H1 (cell line): ENCODE measurements at regions not wholly inside any gene's neighbourhood (a gene's known extent, or its start where the extent isn't known, plus 50 kb on each side); places are given as distances from the start of the nearest gene placed in this dataset.

Experiments
- CTCF ChIA-PET: fragments of 300-600 bp; sonication (Branson Sonifier 250); formaldehyde crosslinking; loops from one replicate; lab custom pipeline; 2021; ENCODE audit not compliant: partially characterized antibody; lab: Charles Lee
- POLR2A ChIA-PET: fragments of 300-600 bp; sonication (Branson Sonifier 250); formaldehyde crosslinking; loops from one replicate; lab custom pipeline; 2021; ENCODE audit warnings: inconsistent platforms; ENCODE audit not compliant: partially characterized antibody; lab: Charles Lee
- DNase-seq, 2 experiments: peaks; one replicate each; pipeline versions ENCODE4 v3.0.0 to v3.0.0-alpha.2; 2010 to 2022; ENCODE audit warnings: low spot score in 2 of 2, low read depth in 1 of 2, mixed read lengths in 1 of 2
- FAIRE-seq: peaks from 2 replicates; lab custom pipeline; 2011; peaks lifted over from hg19 to GRCh38; lab: Jason Lieb, UNC
- H2AFZ ChIP-seq: 2 replicates; pipeline ENCODE4 v1.8.1; 2012; ENCODE audit warnings: low read length, inconsistent platforms
- H2AK5ac ChIP-seq: 2 replicates; pipeline ENCODE4 v1.6.1; 2013; ENCODE audit warnings: low read depth, low read length
- H2BK120ac ChIP-seq: replicated peaks from 2 replicates; pipeline ENCODE3; 2013; ENCODE audit warnings: low read depth, low read length, inconsistent platforms
- H2BK12ac ChIP-seq: 2 replicates; pipeline ENCODE4 v1.6.1; 2013; ENCODE audit warnings: low read depth, low read length
- H2BK15ac ChIP-seq: 2 replicates; pipeline ENCODE4 v1.6.1; 2013; ENCODE audit warnings: low read length
- H2BK20ac ChIP-seq: 2 replicates; pipeline ENCODE4 v1.6.1; 2013; ENCODE audit warnings: low read length
- H2BK5ac ChIP-seq: 2 replicates; pipeline ENCODE4 v1.6.1; 2013; ENCODE audit warnings: low read depth, low read length
- H3K14ac ChIP-seq: 2 replicates; pipeline ENCODE4 v1.6.1; 2013; ENCODE audit warnings: inconsistent platforms; ENCODE audit not compliant: insufficient read length
- H3K18ac ChIP-seq: 2 replicates; pipeline ENCODE4 v1.6.1; 2013; ENCODE audit warnings: low read length; ENCODE audit errors: extremely low read depth
- H3K23ac ChIP-seq: 2 replicates; pipeline ENCODE4 v1.6.1; 2013; ENCODE audit warnings: inconsistent platforms; ENCODE audit not compliant: insufficient read length
- H3K23me2 ChIP-seq: 2 replicates; pipeline ENCODE4 v1.6.1; 2013; ENCODE audit warnings: low read depth, low read length
- H3K27ac ChIP-seq: 2 replicates; pipeline ENCODE4 v1.6.1; 2011; ENCODE audit warnings: low read depth, low read length, inconsistent platforms
- H3K27me3 ChIP-seq, 4 experiments: replicated peaks in 1 of 4; 1 replicate in 1 of 4; 2 replicates in 3 of 4; pipeline versions ENCODE4 v1.6.1 to v1.8.1; 2011 to 2013; ENCODE audit warnings: low read length in 3 of 4, mild to moderate bottlenecking in 3 of 4, inconsistent platforms in 2 of 4, mixed read lengths in 2 of 4, moderate library complexity in 1 of 4; ENCODE audit not compliant: control insufficient read depth in 3 of 4, insufficient read depth in 3 of 4; ENCODE audit errors: extremely low read depth in 1 of 4
- H3K36me3 ChIP-seq, 4 experiments: 2 replicates each; pipeline versions ENCODE4 v1.6.1 to v1.8.1; 2011 to 2013; ENCODE audit warnings: mild to moderate bottlenecking in 4 of 4, low read length in 3 of 4, moderate library complexity in 2 of 4, control low read depth in 1 of 4, inconsistent platforms in 1 of 4; ENCODE audit not compliant: insufficient read depth in 4 of 4, control insufficient read depth in 2 of 4
- H3K4ac ChIP-seq: replicated peaks from 2 replicates; pipeline ENCODE3; 2013; ENCODE audit warnings: low read length, low read depth, mixed read lengths, inconsistent platforms; ENCODE audit not compliant: insufficient read length
- H3K4me1 ChIP-seq, 4 experiments: replicated peaks in 1 of 4; 1 replicate in 1 of 4; 2 replicates in 3 of 4; pipeline versions ENCODE4 v1.6.1 to v1.8.1; 2011 to 2013; ENCODE audit warnings: low read length in 3 of 4, inconsistent platforms in 2 of 4, mixed read lengths in 1 of 4; ENCODE audit not compliant: insufficient read depth in 4 of 4, control insufficient read depth in 3 of 4
- H3K4me2 ChIP-seq, 2 experiments: 2 replicates each; pipeline versions ENCODE4 v1.6.1 to v1.8.1; 2011 to 2013; ENCODE audit warnings: low read depth in 2 of 2, low read length in 2 of 2, control low read depth in 1 of 2, inconsistent platforms in 1 of 2, mild to moderate bottlenecking in 1 of 2; ENCODE audit not compliant: insufficient read depth in 1 of 2
- H3K4me3 ChIP-seq, 4 experiments: fragments of 200-600, 300-600 bp in 1 of 4; sonication (generic), shearing (Covaris generic), sonication (Bioruptor Twin) in 1 of 4; 2 replicates each; pipeline versions ENCODE4 v1.5.1 to v1.8.1; 2011 to 2016; ENCODE audit warnings: low read length in 4 of 4, low read depth in 3 of 4, control low read depth in 2 of 4, inconsistent platforms in 2 of 4, mild to moderate bottlenecking in 2 of 4, mixed read lengths in 1 of 4, moderate library complexity in 1 of 4; ENCODE audit not compliant: insufficient read depth in 2 of 4; ENCODE audit errors: extremely low read depth in 1 of 4
- H3K56ac ChIP-seq: replicated peaks from 2 replicates; pipeline ENCODE3; 2013; ENCODE audit warnings: low read depth, mild to moderate bottlenecking, mixed read lengths, low read length, inconsistent platforms; ENCODE audit not compliant: insufficient read length
- H3K79me1 ChIP-seq: 2 replicates; pipeline ENCODE4 v1.6.1; 2013; ENCODE audit warnings: low read depth, low read length, control low read depth
- H3K79me2 ChIP-seq, 2 experiments: 2 replicates each; pipeline versions ENCODE4 v1.6.1 to v1.8.1; 2012 to 2013; ENCODE audit warnings: low read length in 2 of 2, mild to moderate bottlenecking in 2 of 2, inconsistent platforms in 1 of 2; ENCODE audit not compliant: insufficient read depth in 2 of 2, control insufficient read depth in 1 of 2
- H3K9ac ChIP-seq, 4 experiments: replicated peaks in 1 of 4; 1 replicate in 1 of 4; 2 replicates in 3 of 4; pipeline versions ENCODE4 v1.6.1 to v1.8.1; 2011 to 2013; ENCODE audit warnings: low read depth in 3 of 4, low read length in 3 of 4, control low read depth in 2 of 4, mild to moderate bottlenecking in 2 of 4, moderate library complexity in 2 of 4, inconsistent platforms in 1 of 4; ENCODE audit errors: extremely low read depth in 1 of 4
- H3K9me3 ChIP-seq, 2 experiments: 2 replicates each; pipeline versions ENCODE4 v1.6.1 to v1.8.1; 2012 to 2013; ENCODE audit warnings: mild to moderate bottlenecking in 2 of 2, moderate library complexity in 2 of 2, control low read depth in 1 of 2, inconsistent platforms in 1 of 2, low read depth in 1 of 2, low read length in 1 of 2, mixed read lengths in 1 of 2; ENCODE audit not compliant: insufficient read depth in 2 of 2
- H4K20me1 ChIP-seq, 2 experiments: replicated peaks in 1 of 2; 2 replicates each; pipeline versions ENCODE3 to v1.8.1; 2011 to 2013; ENCODE audit warnings: inconsistent platforms in 2 of 2, low read length in 2 of 2, mild to moderate bottlenecking in 1 of 2; ENCODE audit not compliant: insufficient read depth in 2 of 2, control insufficient read depth in 1 of 2
- H4K5ac ChIP-seq: 2 replicates; pipeline ENCODE4 v1.6.1; 2013; ENCODE audit warnings: low read length, low read depth, mixed read lengths, inconsistent platforms; ENCODE audit not compliant: insufficient read length
- H4K8ac ChIP-seq: 2 replicates; pipeline ENCODE4 v1.8.0; 2013; ENCODE audit warnings: mild to moderate bottlenecking, moderate library complexity, low read length, inconsistent platforms; ENCODE audit not compliant: insufficient read depth; ENCODE audit errors: extremely low read depth
- H4K91ac ChIP-seq: replicated peaks from 2 replicates; pipeline ENCODE3; 2013; ENCODE audit warnings: low read length, mixed read lengths, inconsistent platforms; ENCODE audit not compliant: insufficient read length
- NANOG ChIP-seq: IDR thresholded peaks from 2 replicates; pipeline ENCODE4 v1.6.1; 2011; ENCODE audit warnings: low read length, low read depth, mild to moderate bottlenecking, inconsistent platforms; ENCODE audit not compliant: insufficient read depth, poor library complexity, severe bottlenecking
- NRF1 ChIP-seq: IDR thresholded peaks from 2 replicates; pipeline ENCODE4 v1.6.1; 2011; ENCODE audit warnings: mild to moderate bottlenecking, low read depth, low read length, improper control_type of control experiment
- SIX5 ChIP-seq: IDR thresholded peaks from 2 replicates; pipeline ENCODE4 v1.6.1; 2011; ENCODE audit warnings: mild to moderate bottlenecking, low read depth, low read length
- TAF7 ChIP-seq: optimal IDR thresholded peaks from 2 replicates; pipeline ENCODE3; 2011; ENCODE audit warnings: low read depth, mild to moderate bottlenecking, inconsistent platforms, low read length, moderate library complexity, borderline replicate concordance
- WGBS, 2 experiments: shearing (Covaris generic) in 1 of 2; methylation state at CpG; one replicate each; pipeline versions ENCODE4 v1.1.6 to v1.1.7; 2013 to 2015; ENCODE audit warnings: low lambda C conversion rate in 2 of 2, mixed read lengths in 2 of 2, inconsistent platforms in 1 of 2, low coverage in 1 of 2, missing lambda C conversion rate in 1 of 2; ENCODE audit not compliant: insufficient replicate concordance in 2 of 2, insufficient coverage in 1 of 2, insufficient read length in 1 of 2; ENCODE audit errors: extremely low coverage in 1 of 2, missing lambda C conversion rate in 1 of 2; 5-methylcytosine and 5-hydroxymethylcytosine counted together

DNA sequence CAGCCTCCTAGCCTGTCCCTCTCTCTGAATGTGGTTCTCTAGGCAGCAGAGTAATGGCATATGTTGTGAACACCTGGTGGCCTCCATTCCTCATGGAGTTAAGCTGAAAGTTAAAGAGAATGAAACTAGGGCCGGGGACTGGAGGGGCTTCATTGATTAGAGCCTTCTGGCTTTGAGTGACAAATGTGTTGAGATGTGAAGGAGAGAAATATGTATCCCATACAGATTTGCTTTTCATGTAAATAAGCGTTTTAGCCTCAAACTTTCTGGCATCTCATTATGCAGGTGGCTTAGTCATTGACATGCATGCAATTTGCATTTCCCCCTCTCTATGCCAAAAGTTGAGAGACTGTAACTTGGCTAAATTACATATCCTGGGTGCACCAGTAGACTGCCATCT, 537.7 kb upstream of the EEF2KMT start:
- CTCF ChIA-PET = interaction anchor here (1.4 to 5.2 kb wide), 8 partner anchors 8 to 134 kb away, joined by 4 to 78 read pairs (median 7); no protein-coding TSS in a partner anchor
- Histone ChIP-seq H2BK5ac (no peak overlapping the region), H3K23ac (no peak overlapping the region), H2BK120ac (no peak overlapping the region), H3K36me3 (no peaks in the 10 kb centered on the region), H4K5ac (no peak overlapping the region), H3K14ac (no peak overlapping the region), H3K9me3 (no peaks in the 10 kb centered on the region), H2BK12ac (no peak overlapping the region), H4K91ac (no peak overlapping the region), H4K8ac (no peak overlapping the region), H3K27ac (no peak overlapping the region), H2BK15ac (no peak overlapping the region), H2AK5ac (no peak overlapping the region), H3K4me2 (no peak overlapping the region), H3K27me3 (no peaks in the 10 kb centered on the region), H4K20me1 (peaks cover 0 to 2% of the 10 kb centered on the region in 2 experiments), H3K56ac (no peak overlapping the region), H3K79me1 (no peaks in the 10 kb centered on the region), H3K4ac (no peak overlapping the region), H2AFZ (no peak overlapping the region), H3K9ac (no peak overlapping the region)
- no peak for FAIRE-seq
- POLR2A ChIA-PET = no interaction called here
- TF ChIP-seq TAF7 (no peak), NRF1 (no peak), NANOG (no peak), SIX5 (no peak)
- TF ChIP-seq, all 59 proteins: peak for 0
- Histone ChIP-seq H3K18ac (no peak overlapping the region), H3K4me1 (no peaks in the 10 kb centered on the region), H3K4me3 (no peak overlapping the region), H3K79me2 (peaks cover 0 to 3% of the 10 kb centered on the region in 2 experiments; a peak in 1 of 4 replicates), H3K23me2 (no peaks in the 10 kb centered on the region), H2BK20ac (no peak overlapping the region)
- 91% methylated on average over 2 of the region's 2 CpGs; no CpG with 5 or more reads in 1 of the 2 experiments for WGBS, 2 experiments
- DNase-seq = no peak
